ENCODE measurements at regions not wholly inside any gene's neighbourhood (a gene's known extent, or its start where the extent isn't known, plus 50 kb on each side); places are given as distances from the start of the nearest gene placed in this dataset.

GRCh38 chr1:208756339-208756981 is 512.3 kb upstream of the PLXNA2 start:
- intact Hi-C loops (cut with DNase I): no loop called here
- DNase-seq: no peak

- intact Hi-C loops (cut with DNase I): no loop called here
These were observed 513.7 kb upstream of the PLXNA2 start for GRCh38 chr1:208757846-208758245.

GRCh38 chr1:208759255-208759654 is 515.1 kb upstream of the PLXNA2 start:
- intact Hi-C loops (cut with DNase I): no loop called here
- DNase-seq: no peak

More at GRCh38 chr1:208757846-208758245, 513.7 kb upstream of the PLXNA2 start:
- no peak for DNase-seq

- intact Hi-C loops (cut with DNase I): no loop called here
- DNase-seq: no peak
These were observed 519.8 kb upstream of the PLXNA2 start for GRCh38 chr1:208763971-208764370.

- intact Hi-C loops (cut with DNase I): no loop called here
- DNase-seq: no peak
These were observed 522.6 kb upstream of the PLXNA2 start for GRCh38 chr1:208766832-208767231.

GRCh38 chr1:208767816-208768215 is 523.6 kb upstream of the PLXNA2 start:
- no peak for DNase-seq
- intact Hi-C loops (cut with DNase I): no loop called here

GRCh38 chr1:208772891-208773290 is 528.7 kb upstream of the PLXNA2 start:
- intact Hi-C loops (cut with DNase I): no loop called here
- no peak for DNase-seq

- intact Hi-C loops (cut with DNase I): no loop called here
- no peak for DNase-seq
These were observed 531.7 kb upstream of the PLXNA2 start for GRCh38 chr1:208775841-208776240.

GRCh38 chr1:208778417-208778816 is 534.2 kb upstream of the PLXNA2 start:
- DNase-seq: no peak
- intact Hi-C loops (cut with DNase I): no loop called here

- no peak for DNase-seq
- intact Hi-C loops (cut with DNase I): no loop called here
These were observed 537.3 kb upstream of the PLXNA2 start for GRCh38 chr1:208781391-208782045.

GRCh38 chr1:208782186-208782585 is 538.0 kb upstream of the PLXNA2 start:
- DNase-seq: no peak
- intact Hi-C loops (cut with DNase I): no loop called here

GRCh38 chr1:208785629-208786028 is 541.4 kb upstream of the PLXNA2 start:
- intact Hi-C loops (cut with DNase I): no loop called here
- no peak for DNase-seq

GRCh38 chr1:208787219-208787618 is 543.0 kb upstream of the PLXNA2 start:
- no peak for DNase-seq
- intact Hi-C loops (cut with DNase I): no loop called here

GRCh38 chr1:208788013-208788540 is 543.9 kb upstream of the PLXNA2 start:
- intact Hi-C loops (cut with DNase I): no loop called here
- no peak for DNase-seq

GRCh38 chr1:208791456-208791855 is 547.3 kb upstream of the PLXNA2 start:
- no peak for DNase-seq
- intact Hi-C loops (cut with DNase I): no loop called here

GRCh38 chr1:208793861-208794345 is 549.7 kb upstream of the PLXNA2 start:
- no peak for DNase-seq
- intact Hi-C loops (cut with DNase I): no loop called here

GRCh38 chr1:208799186-208799585 is 555.0 kb upstream of the PLXNA2 start:
- DNase-seq: no peak
- intact Hi-C loops (cut with DNase I): no loop called here

GRCh38 chr1:208803011-208803811 is 559.0 kb upstream of the PLXNA2 start:
- intact Hi-C loops (cut with DNase I): no loop called here
- no peak for DNase-seq

GRCh38 chr1:208807446-208808127 is 563.4 kb upstream of the PLXNA2 start:
- intact Hi-C loops (cut with DNase I): no loop called here
- DNase-seq: no peak

- intact Hi-C loops (cut with DNase I): no loop called here
- no peak for DNase-seq
These were observed 564.1 kb upstream of the PLXNA2 start for GRCh38 chr1:208808301-208808700.

- intact Hi-C loops (cut with DNase I): no loop called here
- no peak for DNase-seq
These were observed 565.7 kb upstream of the PLXNA2 start for GRCh38 chr1:208809876-208810275.

Measured in posterior cingulate gyrus (tissue), 11 donors.